Uterus (tissue), 3 donors: ENCODE measurements at regions not wholly inside any gene's neighbourhood (a gene's known extent, or its start where the extent isn't known, plus 50 kb on each side); places are given as distances from the start of the nearest gene placed in this dataset.

Experiments used
- DNase-seq, 2 donors: peaks; one replicate each; pipeline ENCODE4 v3.0.0-alpha.2; 2019 to 2020
- H3K27ac ChIP-seq, 2 donors: fragments of 200-600 bp; sonication (generic); 1 replicate in 1 of 2; 2 replicates in 1 of 2; pipeline ENCODE4 v1.5.1; 2016 to 2018
- H3K27me3 ChIP-seq, 2 donors: fragments of 200-600 bp; sonication (generic); one replicate each; pipeline ENCODE4 v1.5.1; 2018 to 2019; ENCODE audit warnings: control low read depth in 1 of 2
- H3K36me3 ChIP-seq, 2 donors: fragments of 200-600 bp; sonication (generic); one replicate each; pipeline ENCODE4 v1.5.1; 2019; ENCODE audit warnings: control low read depth in 1 of 2
- H3K4me1 ChIP-seq, 2 donors: fragments of 200-600 bp; sonication (generic); one replicate each; pipeline ENCODE4 v1.5.1; 2018 to 2019; ENCODE audit warnings: control low read depth in 1 of 2
- H3K4me3 ChIP-seq, 2 donors: fragments of 200-600 bp; sonication (generic); 1 replicate in 1 of 2; 2 replicates in 1 of 2; pipeline ENCODE4 v1.5.1; 2018 to 2019; ENCODE audit warnings: mild to moderate bottlenecking in 1 of 2
- H3K9me3 ChIP-seq, 2 donors: fragments of 200-600 bp; sonication (generic); one replicate each; pipeline ENCODE4 v1.5.1; 2019; ENCODE audit warnings: control low read depth in 1 of 2
- CTCF ChIP-seq, 4 experiments: fragments of 200-600 bp in 2 of 4; fragments of 450-650 bp in 2 of 4; sonication (generic) in 2 of 4; IDR thresholded peaks; one replicate each; pipeline ENCODE4 v1.5.1; 2016 to 2019; ENCODE audit warnings: antibody characterized with exemption in 4 of 4, mild to moderate bottlenecking in 2 of 4, moderate library complexity in 1 of 4
- POLR2A ChIP-seq, 2 donors: fragments of 450-650 bp; IDR thresholded peaks; one replicate each; pipeline ENCODE4 v1.6.1; 2016; ENCODE audit warnings: antibody characterized with exemption in 2 of 2, mild to moderate bottlenecking in 1 of 2, moderate library complexity in 1 of 2
- intact Hi-C: fragments of 100-400 bp; cut with DNase I; formaldehyde crosslinking; loops from one replicate; pipeline ENCODE4 v1.15.1; 2023; ENCODE audit warnings: low total_unique reads
- donor health status: DM: yes; HTN: yes; CAD: no.

DNA sequence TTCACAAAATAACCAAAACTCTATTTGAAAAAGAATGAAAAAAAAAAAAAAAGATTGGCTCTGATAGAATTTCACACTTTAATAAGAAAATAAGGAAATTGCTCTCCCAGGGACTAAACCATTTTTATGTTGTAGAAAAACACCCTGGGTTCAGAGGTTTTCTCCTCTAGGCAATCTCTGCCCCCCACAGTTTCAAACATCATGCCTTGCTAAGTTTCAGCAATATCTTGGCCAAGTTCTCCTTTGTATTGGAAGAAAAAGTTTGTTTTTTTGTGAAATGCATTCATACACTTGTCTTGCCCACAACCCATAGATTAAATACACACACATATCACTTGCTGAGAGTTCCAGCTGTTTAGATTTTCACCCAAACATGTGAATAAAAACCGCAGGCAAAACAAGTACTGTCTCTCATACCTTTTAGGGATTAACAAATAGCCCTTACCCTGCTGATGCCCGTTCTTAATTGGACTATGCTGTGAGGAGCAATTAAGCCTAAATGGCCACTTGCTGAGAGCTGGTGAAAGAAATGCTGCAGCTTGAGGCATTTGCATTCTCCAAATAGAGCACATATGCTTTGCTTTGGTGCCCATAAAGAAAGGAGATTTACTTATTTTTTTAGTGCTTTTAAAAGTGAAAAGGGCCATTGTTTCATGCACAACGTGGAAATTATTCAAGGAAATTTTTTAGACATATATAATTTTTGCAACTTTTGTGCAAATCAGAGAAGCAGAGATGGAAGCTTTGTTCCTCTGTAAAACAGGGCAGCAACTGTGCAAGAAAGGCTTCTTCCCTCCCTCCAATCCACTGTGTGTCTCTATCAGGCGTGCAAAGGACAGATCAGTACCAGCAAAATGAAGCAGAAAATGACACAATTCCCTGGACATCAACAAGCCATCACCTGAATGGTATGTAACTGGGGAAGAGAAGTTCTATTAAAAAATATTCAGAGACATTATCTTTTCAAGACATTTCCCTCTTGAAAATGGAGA lies 262.4 kb upstream of the KIF2A start:
- no peaks in the 10 kb centered on the region for H3K36me3 ChIP-seq
- H3K4me1 ChIP-seq, result no peaks in the 10 kb centered on the region
- TF ChIP-seq CTCF (IDR thresholded peaks at IDR 0.05) (no peak), POLR2A (IDR thresholded peaks at IDR 0.05) (no peak)
- DNase-seq, result no peak
- no peak overlapping the region for H3K4me3 ChIP-seq
- intact Hi-C loops, result no loop called here
- H3K9me3 ChIP-seq, result no peaks in the 10 kb centered on the region
- H3K27ac ChIP-seq, result no peak overlapping the region
- H3K27me3 ChIP-seq, result no peaks in the 10 kb centered on the region

DNA sequence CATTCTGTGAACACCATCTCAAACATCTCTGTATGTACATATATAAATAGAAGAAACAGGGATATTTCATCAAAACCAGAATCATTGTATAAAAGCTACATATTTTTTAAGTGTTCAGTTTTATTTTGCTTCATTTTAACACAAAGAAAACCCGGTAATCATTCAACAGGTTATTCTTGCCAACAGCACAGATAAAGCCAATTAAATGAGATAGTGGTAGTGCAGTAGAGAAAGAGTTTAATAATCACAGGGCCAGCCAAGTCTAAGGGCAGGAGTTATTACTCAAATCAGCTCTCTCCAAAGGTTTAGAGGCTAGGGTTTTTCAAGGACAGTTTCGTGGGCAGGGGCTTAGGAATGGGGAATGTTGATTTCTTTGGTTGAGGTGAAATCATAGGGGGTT lies 261.0 kb upstream of the KIF2A start:
- no peak overlapping the region for H3K27ac ChIP-seq
- H3K36me3 ChIP-seq, result no peaks in the 10 kb centered on the region
- no peaks in the 10 kb centered on the region for H3K4me1 ChIP-seq
- no peaks in the 10 kb centered on the region for H3K27me3 ChIP-seq
- H3K9me3 ChIP-seq, result no peaks in the 10 kb centered on the region
- TF ChIP-seq POLR2A (IDR thresholded peaks at IDR 0.05) (no peak), CTCF (IDR thresholded peaks at IDR 0.05) (no peak)
- intact Hi-C loops, result no loop called here
- no peak overlapping the region for H3K4me3 ChIP-seq
- no peak for DNase-seq

DNA sequence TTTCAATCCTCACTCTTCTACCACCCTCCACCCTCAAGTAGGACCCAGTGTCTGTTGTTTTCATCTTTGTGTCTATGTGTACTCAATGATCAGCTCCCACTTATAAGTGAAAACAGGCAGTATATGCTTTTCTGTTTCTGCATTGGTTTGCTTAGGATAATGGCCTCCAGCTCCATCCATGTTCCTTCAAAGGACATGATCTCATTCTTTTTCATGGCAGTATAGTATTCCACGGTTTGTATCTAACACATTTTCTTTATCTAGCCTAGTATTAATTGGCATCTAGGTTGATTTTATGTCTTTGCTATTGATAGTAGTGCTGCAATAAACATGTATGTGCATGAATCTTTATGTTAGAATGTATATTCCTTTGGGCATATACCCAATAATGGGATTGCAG lies 259.8 kb upstream of the KIF2A start:
- TF ChIP-seq CTCF (IDR thresholded peaks at IDR 0.05) (no peak), POLR2A (IDR thresholded peaks at IDR 0.05) (no peak)
- no peaks in the 10 kb centered on the region for H3K9me3 ChIP-seq
- H3K4me1 ChIP-seq, result no peaks in the 10 kb centered on the region
- H3K27ac ChIP-seq, result no peak overlapping the region
- H3K36me3 ChIP-seq, result no peaks in the 10 kb centered on the region
- no peak overlapping the region for H3K4me3 ChIP-seq
- DNase-seq, result no peak
- no peaks in the 10 kb centered on the region for H3K27me3 ChIP-seq
- intact Hi-C loops, result no loop called here

- TF ChIP-seq CTCF (IDR thresholded peaks at IDR 0.05), result no peak
- intact Hi-C loops, result no loop called here
These were observed 254.3 kb upstream of the KIF2A start for GRCh38 chr5:62051747-62052146.

DNA sequence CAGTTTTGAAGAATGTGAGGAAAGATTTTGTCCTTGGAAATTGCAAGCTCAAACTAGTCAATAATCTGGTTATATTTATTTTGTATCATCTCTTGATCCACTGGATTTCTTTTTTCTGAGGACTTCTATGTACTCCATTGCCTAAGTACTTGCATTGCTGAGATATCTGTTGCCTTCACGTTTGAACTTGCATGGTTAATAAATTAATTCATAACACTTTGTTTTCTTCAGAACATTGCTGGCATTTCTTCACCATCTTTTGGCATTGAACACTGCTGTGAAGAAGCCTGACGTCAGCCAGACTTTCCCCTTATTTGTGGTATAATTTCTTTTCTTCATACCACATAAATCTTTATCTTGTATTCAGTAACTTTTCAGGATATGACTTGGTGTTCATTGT lies 246.0 kb upstream of the KIF2A start:
- TF ChIP-seq CTCF (IDR thresholded peaks at IDR 0.05), result no peak
- TF ChIP-seq POLR2A (IDR thresholded peaks at IDR 0.05), result no peak
- intact Hi-C loops, result no loop called here
- H3K4me1 ChIP-seq, result no peaks in the 10 kb centered on the region
- no peaks in the 10 kb centered on the region for H3K36me3 ChIP-seq
- H3K27ac ChIP-seq, result no peak overlapping the region
- no peak overlapping the region for H3K4me3 ChIP-seq
- H3K9me3 ChIP-seq, result no peaks in the 10 kb centered on the region
- DNase-seq, result no peak
- no peaks in the 10 kb centered on the region for H3K27me3 ChIP-seq

More at GRCh38 chr5:62051747-62052146, 254.3 kb upstream of the KIF2A start:
- no peak overlapping the region for H3K4me3 ChIP-seq
- H3K36me3 ChIP-seq, result no peaks in the 10 kb centered on the region
- H3K4me1 ChIP-seq, result no peaks in the 10 kb centered on the region
- H3K9me3 ChIP-seq, result no peaks in the 10 kb centered on the region
- no peak overlapping the region for H3K27ac ChIP-seq
- no peak for DNase-seq
- H3K27me3 ChIP-seq, result no peaks in the 10 kb centered on the region
